K562 (cell line): ENCODE measurements at regions not wholly inside any gene's neighbourhood (a gene's known extent, or its start where the extent isn't known, plus 50 kb on each side); places are given as distances from the start of the nearest gene placed in this dataset.
A peak's percentile ranks its signal among the peaks of the same experiment; 100 is the strongest.

Experiments used
- ATAC-seq: fragments of 200-7000 bp; cut with Tn5 transposase; 3 replicates; pipeline ENCODE4 v1.9.1; 2020; ENCODE audit warnings: moderate library complexity
- BruUV-seq: library from RNA; stranded (reverse); fragments of 400-500 nt; replicated peaks from 2 replicates; lab custom pipeline; 2021; lab: Mats Ljungman, UMichigan
- CTCF ChIA-PET: fragments of 300-600 bp; formaldehyde crosslinking; extraction: SDS; loops from one replicate; lab custom pipeline; 2021; ENCODE audit warnings: low intra/inter-chr PET ratio; lab: Yijun Ruan, JAX
- POLR2A ChIA-PET: fragments of 300-600, 350-650 bp; sonication (Branson Sonifier 250); formaldehyde crosslinking; extraction: SDS; loops from one replicate; lab custom pipeline; 2021; ENCODE audit warnings: antibody characterized with exemption, inconsistent platforms; lab: Yijun Ruan, JAX
- DNase-seq, 4 experiments: peaks; one replicate each; pipeline versions ENCODE4 v3.0.0 to v3.0.0-alpha.2; 2011 to 2018; ENCODE audit warnings: low spot score in 3 of 4, mixed read lengths in 3 of 4; ENCODE audit errors: extremely low read depth in 1 of 4
- FAIRE-seq: peaks from 2 replicates; lab custom pipeline; 2011; peaks lifted over from hg19 to GRCh38; lab: Jason Lieb, UNC
- H2AFZ ChIP-seq: 2 replicates; pipeline ENCODE4 v1.6.0; 2011; ENCODE audit warnings: low read depth, low read length, control low read depth, inconsistent platforms
- H3K27ac ChIP-seq: fragments of 200-600 bp; 3 replicates; pipeline ENCODE4 v1.8.0; 2011; ENCODE audit warnings: low read depth, mild to moderate bottlenecking, control low read depth, inconsistent platforms, low read length, moderate library complexity, mixed read lengths; ENCODE audit errors: extremely low read depth
- H3K27me3 ChIP-seq, 2 experiments: fragments of 300-600 bp in 1 of 2; 2 replicates in 1 of 2; 3 replicates in 1 of 2; pipeline versions ENCODE4 v1.6.0 to v1.8.0; 2011; ENCODE audit warnings: inconsistent platforms in 2 of 2, low read length in 2 of 2, mild to moderate bottlenecking in 1 of 2, mixed read lengths in 1 of 2, moderate library complexity in 1 of 2; ENCODE audit not compliant: control insufficient read depth in 2 of 2, insufficient read depth in 2 of 2
- H3K36me3 ChIP-seq: fragments of 300-600 bp; 3 replicates; pipeline ENCODE4 v1.8.0; 2011; ENCODE audit warnings: mild to moderate bottlenecking, low read length, inconsistent platforms; ENCODE audit not compliant: control insufficient read depth, insufficient read depth
- H3K4me1 ChIP-seq, 2 experiments: fragments of 200-600 bp in 1 of 2; replicated peaks in 1 of 2; 2 replicates in 1 of 2; 3 replicates in 1 of 2; pipeline versions ENCODE4 v1.5.1 to v1.8.0; 2011; ENCODE audit warnings: inconsistent platforms in 2 of 2, low read length in 2 of 2, mild to moderate bottlenecking in 1 of 2, mixed read lengths in 1 of 2, moderate library complexity in 1 of 2; ENCODE audit not compliant: control insufficient read depth in 2 of 2, insufficient read depth in 2 of 2
- H3K4me2 ChIP-seq: 2 replicates; pipeline ENCODE4 v1.6.1; 2011; ENCODE audit warnings: low read length, control low read depth, inconsistent platforms, mixed read lengths; ENCODE audit not compliant: insufficient read depth
- H3K4me3 ChIP-seq: fragments of 200-600 bp; sonication (generic), shearing (Covaris generic); 2 replicates; pipeline ENCODE4 v1.5.1; 2016; ENCODE audit warnings: control low read depth, inconsistent platforms
- H3K79me2 ChIP-seq: fragments of 200-600 bp; 3 replicates; pipeline ENCODE4 v1.8.0; 2011; ENCODE audit warnings: low read length, inconsistent platforms; ENCODE audit not compliant: control insufficient read depth, insufficient read depth
- H3K9ac ChIP-seq, 2 experiments: 2 replicates each; pipeline versions ENCODE4 v1.6.0 to v1.6.1; 2011; ENCODE audit warnings: low read depth in 2 of 2, low read length in 2 of 2, control low read depth in 1 of 2, inconsistent platforms in 1 of 2, mild to moderate bottlenecking in 1 of 2, mixed read lengths in 1 of 2; ENCODE audit not compliant: insufficient read depth in 1 of 2
- H3K9me1 ChIP-seq: one replicate; pipeline ENCODE4 v1.6.0; 2011; ENCODE audit warnings: inconsistent platforms, mild to moderate bottlenecking, low read length, moderate library complexity; ENCODE audit not compliant: control insufficient read depth, insufficient read depth
- H3K9me3 ChIP-seq: replicated peaks from 2 replicates; pipeline ENCODE4 v1.5.1; 2011; ENCODE audit warnings: low read depth, low read length, inconsistent platforms; ENCODE audit not compliant: control insufficient read depth, insufficient read depth
- H4K20me1 ChIP-seq: replicated peaks from 2 replicates; pipeline ENCODE4 v1.6.1; 2011; ENCODE audit warnings: low read length, inconsistent platforms, mixed read lengths; ENCODE audit not compliant: control insufficient read depth, insufficient read depth
- CHD2 ChIP-seq: IDR thresholded peaks from 2 replicates; pipeline ENCODE4 v1.6.1; 2011; ENCODE audit warnings: low read depth, low read length
- CREB3L1 ChIP-seq: fragments of 450-650 bp; IDR thresholded peaks from 2 replicates; pipeline ENCODE4 v1.6.1; 2014; ENCODE audit warnings: low read depth, mild to moderate bottlenecking, moderate library complexity, borderline replicate concordance
- CTCF ChIP-seq, 3 experiments: IDR thresholded peaks in 2 of 3; conservative IDR thresholded peaks in 1 of 3; 2 replicates each; pipeline ENCODE4 v1.5.1; 2011 to 2012; ENCODE audit warnings: low read length in 3 of 3, mild to moderate bottlenecking in 3 of 3, control low read depth in 2 of 3, improper control_type of control experiment in 1 of 3, inconsistent platforms in 1 of 3, low read depth in 1 of 3, mixed read lengths in 1 of 3, moderate library complexity in 1 of 3; ENCODE audit not compliant: insufficient read depth in 2 of 3
- E4F1 ChIP-seq: fragments of 250-450 bp; sonication (Bioruptor Pico); IDR thresholded peaks from 2 replicates; pipeline ENCODE4 v1.5.0; 2021; ENCODE audit warnings: mild to moderate bottlenecking, borderline replicate concordance
- GTF3C2 ChIP-seq: IDR thresholded peaks from 3 replicates; pipeline ENCODE4 v1.6.1; 2011; ENCODE audit warnings: borderline replicate concordance, mild to moderate bottlenecking, moderate library complexity; ENCODE audit not compliant: insufficient read length; ENCODE audit errors: extremely low read depth
- RAD21 ChIP-seq, 2 experiments: fragments of 250-450 bp in 1 of 2; fragments of 450-650 bp in 1 of 2; sonication (Bioruptor Pico) in 1 of 2; formaldehyde crosslinking in 1 of 2; IDR thresholded peaks in 1 of 2; conservative IDR thresholded peaks in 1 of 2; 2 replicates each; pipeline versions ENCODE4 v1.4.0 to v1.8.0; 2020 to 2022; ENCODE audit warnings: mild to moderate bottlenecking in 2 of 2, moderate library complexity in 1 of 2
- VEZF1 ChIP-seq: fragments of 200-800 bp; sonication (Bioruptor generic); IDR thresholded peaks from 2 replicates; pipeline ENCODE4 v1.6.1; 2017; ENCODE audit warnings: missing genetic modification characterization, missing compliant biosample characterization
- ZNF766 ChIP-seq: fragments of 200-800 bp; sonication (Bioruptor generic); conservative IDR thresholded peaks from 2 replicates; pipeline ENCODE4 v1.6.1; 2016; ENCODE audit warnings: missing genetic modification characterization, missing compliant biosample characterization
- WGBS: fragments of 100-300 bp; shearing (Covaris generic); methylation state at CpG from one replicate; pipeline ENCODE4 v1.1.6; 2016; ENCODE audit warnings: low coverage, mixed read lengths; ENCODE audit not compliant: insufficient coverage; ENCODE audit errors: missing lambda C conversion rate; 5-methylcytosine and 5-hydroxymethylcytosine counted together
- in situ Hi-C: fragments of 300-500 bp; cut with MboI; formaldehyde crosslinking; loops from 4 replicates; pipeline ENCODE4 v1.15.0; 2018; ENCODE audit warnings: inconsistent platforms, mixed read lengths
- intact Hi-C: fragments of 100-400 bp; cut with micrococcal nuclease; formaldehyde crosslinking; loops from 2 replicates; pipeline ENCODE4 v1.14.2; 2022

- H3K9me1 ChIP-seq: no peaks in the 10 kb centered on the region
- no peaks in the 10 kb centered on the region for H3K9me3 ChIP-seq
- peak; percentile 29; the same call in 1 of the 3 replicates for ATAC-seq
- H3K79me2 ChIP-seq: no peaks in the 10 kb centered on the region
- no TSS peak for BruUV-seq
- H3K4me2 ChIP-seq: no peak overlapping the region; the same call in 1 of the 2 replicates
- H2AFZ ChIP-seq: no peak overlapping the region; the same call in 1 of the 2 replicates
- no peak for DNase-seq
- 3% methylated on average over 30 of the region's 31 CpGs for WGBS
- H3K4me3 ChIP-seq: no peak overlapping the region
- TF ChIP-seq GTF3C2: no peak
- TF ChIP-seq CTCF (IDR thresholded peaks at IDR 0.05 in 2 of 3, conservative IDR thresholded peaks at IDR 0.05 in 1 of 3; ENCODE audit: insufficient read depth in 2 of 3, low read depth in 1 of 3, low read length in 3 of 3): 0 out of 6 replicates have a peak, but pooled peaks of 2 of the 3 experiments have one; percentile 13 to 14
- 0 out of 2 replicates have a peak, but pooled peaks have one; percentile 23 for TF ChIP-seq ZNF766 (CRISPR knock-in tag)
- peak; percentile 89 for TF ChIP-seq CHD2
- no peak for TF ChIP-seq E4F1 (CRISPR knock-in tag)
- 0 out of 2 replicates have a peak, but pooled peaks have one; percentile 15 for TF ChIP-seq CREB3L1
- TF ChIP-seq VEZF1 (CRISPR knock-in tag): no peak
- 0 out of 4 replicates have a peak, but pooled peaks of 1 of the 2 experiments have one; percentile 15 for TF ChIP-seq RAD21 (CRISPR knock-in tag; conservative IDR thresholded peaks at IDR 0.05 in 1 of 2, IDR thresholded peaks at IDR 0.05 in 1 of 2)
- TF ChIP-seq, all 486 proteins: peak for 5
- CTCF ChIA-PET: no interaction called here
- no peak overlapping the region; a peak in 1 of 4 replicates for H3K9ac ChIP-seq
- no peaks in the 10 kb centered on the region; the same call in 1 of the 2 replicates for H4K20me1 ChIP-seq
- no peak overlapping the region for H3K27ac ChIP-seq
- no peaks in the 10 kb centered on the region for H3K36me3 ChIP-seq
- POLR2A ChIA-PET: interaction anchor here (0.6 to 1.0 kb wide), 2 partner anchors 51 to 596 kb away, joined by 3 to 4 read pairs; no protein-coding TSS in a partner anchor
- intact Hi-C loops: no loop called here
- no peak for FAIRE-seq
- in situ Hi-C loops: no loop called here
- H3K27me3 ChIP-seq: peaks cover 20 to 81% of the 10 kb centered on the region in 2 experiments; a peak in 4 of 5 replicates
- H3K4me1 ChIP-seq: peaks cover 0 to 5% of the 10 kb centered on the region in 2 experiments; a peak in 2 of 5 replicates
Measured at GRCh38 chr16:86709902-86710601, 131.7 kb downstream of the FOXL1 start.
